HG02642 (cell line): ENCODE measurements at regions not wholly inside any gene's neighbourhood (a gene's known extent, or its start where the extent isn't known, plus 50 kb on each side); places are given as distances from the start of the nearest gene placed in this dataset.
"Not testable (repeated sequence)": the region's sequence is repeated elsewhere in the genome, so short reads cannot be mapped to it uniquely, and the experiment has no call there.

Experiments used
- ATAC-seq: cut with Tn5 transposase; IDR thresholded peaks from one replicate; pipeline ENCODE4 v1.9.1; 2021; ENCODE audit warnings: mild to moderate bottlenecking; ENCODE audit not compliant: unreplicated experiment, poor library complexity

GRCh38 chr3:81375921-81376320 lies 385.5 kb downstream of the GBE1 start:
- no peak for ATAC-seq

GRCh38 chr3:81364411-81364810 lies 397.0 kb downstream of the GBE1 start:
- ATAC-seq: no peak

- ATAC-seq: no peak
These were observed 397.6 kb downstream of the GBE1 start for GRCh38 chr3:81363816-81364215.

GRCh38 chr3:81354119-81354518 lies 407.3 kb downstream of the GBE1 start:
- no peak for ATAC-seq

- ATAC-seq: peak; percentile 42
These were observed 408.6 kb downstream of the GBE1 start for GRCh38 chr3:81352867-81353266.

GRCh38 chr3:81349816-81350340 lies 411.6 kb downstream of the GBE1 start:
- no peak for ATAC-seq

- ATAC-seq: peak; percentile 89
These were observed 422.2 kb downstream of the GBE1 start for GRCh38 chr3:81339040-81339845.

GRCh38 chr3:81336470-81336869 lies 425.0 kb downstream of the GBE1 start:
- no peak for ATAC-seq

GRCh38 chr3:81329835-81330234 lies 431.6 kb downstream of the GBE1 start:
- ATAC-seq: not testable (repeated sequence)

GRCh38 chr3:81326245-81326644 lies 435.2 kb downstream of the GBE1 start:
- ATAC-seq: no peak

GRCh38 chr3:81320862-81321261 lies 440.6 kb downstream of the GBE1 start:
- no peak for ATAC-seq

- ATAC-seq: no peak
These were observed 446.4 kb downstream of the GBE1 start for GRCh38 chr3:81315030-81315429.

GRCh38 chr3:81311321-81311720 lies 450.1 kb downstream of the GBE1 start:
- ATAC-seq: no peak

GRCh38 chr3:81308306-81308705 lies 453.1 kb downstream of the GBE1 start:
- ATAC-seq: no peak

- no peak for ATAC-seq
These were observed 454.2 kb downstream of the GBE1 start for GRCh38 chr3:81307221-81307620.

- no peak for ATAC-seq
These were observed 458.1 kb downstream of the GBE1 start for GRCh38 chr3:81303321-81303720.

- ATAC-seq: peak; percentile 85
These were observed 459.4 kb downstream of the GBE1 start for GRCh38 chr3:81302045-81302444.

GRCh38 chr3:81301230-81301629 lies 460.2 kb downstream of the GBE1 start:
- no peak for ATAC-seq

- no peak for ATAC-seq
These were observed 461.0 kb downstream of the GBE1 start for GRCh38 chr3:81300324-81300927.

GRCh38 chr3:81299481-81299880 lies 462.0 kb downstream of the GBE1 start:
- no peak for ATAC-seq

- no peak for ATAC-seq
These were observed 465.4 kb downstream of the GBE1 start for GRCh38 chr3:81295906-81296577.
